CD8-positive, alpha-beta memory T cell (primary cell): ENCODE measurements at regions not wholly inside any gene's neighbourhood (a gene's known extent, or its start where the extent isn't known, plus 50 kb on each side); places are given as distances from the start of the nearest gene placed in this dataset.
"Not testable (repeated sequence)": the region's sequence is repeated elsewhere in the genome, so short reads cannot be mapped to it uniquely, and the experiment has no call there.

Experiments
- CTCF ChIA-PET: fragments of 350-600 bp; sonication (Branson Sonifier 250); formaldehyde crosslinking; loops from one replicate; lab custom pipeline; 2021; ENCODE audit warnings: antibody characterized with exemption; lab: Charles Lee
- POLR2A ChIA-PET: fragments of 350-600 bp; sonication (Branson Sonifier 250); formaldehyde crosslinking; loops from one replicate; lab custom pipeline; 2021; ENCODE audit warnings: antibody characterized with exemption; lab: Charles Lee
- DNase-seq, 5 donors: peaks; one replicate each; pipeline versions ENCODE4 v3.0.0 to v3.0.0-alpha.2; 2020 to 2022; ENCODE audit warnings: mixed read lengths in 1 of 5
- H3K27ac ChIP-seq: one replicate; pipeline ENCODE4 v1.7.0; 2013; ENCODE audit warnings: low read depth, mild to moderate bottlenecking, low read length, moderate library complexity
- H3K27me3 ChIP-seq: 2 replicates; pipeline ENCODE4 v1.7.0; 2013; ENCODE audit warnings: low read length, mild to moderate bottlenecking; ENCODE audit not compliant: insufficient read depth, poor library complexity, severe bottlenecking
- H3K36me3 ChIP-seq: 2 replicates; pipeline ENCODE4 v1.7.0; 2013; ENCODE audit warnings: mild to moderate bottlenecking, low read length, moderate library complexity; ENCODE audit not compliant: insufficient read depth
- H3K4me1 ChIP-seq: 2 replicates; pipeline ENCODE4 v1.7.0; 2013; ENCODE audit warnings: mild to moderate bottlenecking, low read length, moderate library complexity; ENCODE audit not compliant: insufficient read depth
- H3K4me3 ChIP-seq: 2 replicates; pipeline ENCODE4 v1.7.0; 2013; ENCODE audit warnings: mild to moderate bottlenecking, low read length
- H3K9me3 ChIP-seq: 2 replicates; pipeline ENCODE4 v1.7.0; 2013; ENCODE audit warnings: mild to moderate bottlenecking, low read length
- H3K27ac Mint-ChIP-seq, 8 donors: one replicate each; pipeline ENCODE4 v1.8.0; 2020 to 2021; ENCODE audit warnings: mixed read lengths in 8 of 8, mild to moderate bottlenecking in 6 of 8, inconsistent platforms in 3 of 8, moderate library complexity in 3 of 8
- H3K27me3 Mint-ChIP-seq, 2 donors: one replicate each; pipeline ENCODE4 v1.8.0; 2020 to 2021; ENCODE audit warnings: mixed read lengths in 2 of 2, mild to moderate bottlenecking in 1 of 2, moderate library complexity in 1 of 2
- H3K36me3 Mint-ChIP-seq, 3 donors: one replicate each; pipeline ENCODE4 v1.8.0; 2020 to 2021; ENCODE audit warnings: mixed read lengths in 3 of 3, inconsistent platforms in 1 of 3, mild to moderate bottlenecking in 1 of 3
- H3K4me1 Mint-ChIP-seq, 3 donors: one replicate each; pipeline ENCODE4 v1.8.0; 2020 to 2021; ENCODE audit warnings: mixed read lengths in 3 of 3, inconsistent platforms in 1 of 3, mild to moderate bottlenecking in 1 of 3
- H3K4me3 Mint-ChIP-seq, 7 donors: one replicate each; pipeline ENCODE4 v1.8.0; 2020 to 2021; ENCODE audit warnings: mixed read lengths in 7 of 7, mild to moderate bottlenecking in 6 of 7, moderate library complexity in 4 of 7, inconsistent platforms in 2 of 7
- H3K9me3 Mint-ChIP-seq, 5 donors: one replicate each; pipeline ENCODE4 v1.8.0; 2020 to 2022; ENCODE audit warnings: mixed read lengths in 5 of 5, mild to moderate bottlenecking in 3 of 5, moderate library complexity in 2 of 5, inconsistent platforms in 1 of 5

- no peaks in the 10 kb centered on the region for H3K36me3 ChIP-seq
- no peak overlapping the region for H3K4me3 ChIP-seq
- H3K27me3 Mint-ChIP-seq, result no peaks in the 10 kb centered on the region
- no peaks in the 10 kb centered on the region for H3K4me1 Mint-ChIP-seq
- no peak overlapping the region for H3K27ac ChIP-seq
- no peak for DNase-seq
- H3K27ac Mint-ChIP-seq, result no peak overlapping the region
- H3K9me3 Mint-ChIP-seq, result peaks cover 0 to 8% (median 2%) of the 10 kb centered on the region in 5 donors
- H3K27me3 ChIP-seq, result no peaks in the 10 kb centered on the region
- H3K4me3 Mint-ChIP-seq, result no peak overlapping the region
- H3K9me3 ChIP-seq, result no peaks in the 10 kb centered on the region
- H3K36me3 Mint-ChIP-seq, result no peaks in the 10 kb centered on the region
- ChIA-PET CTCF (no interaction called here), POLR2A (no interaction called here)
- H3K4me1 ChIP-seq, result no peaks in the 10 kb centered on the region
Measured at GRCh38 chr5:124962735-124963134, 216.3 kb upstream of the ZNF608 start.

- no peak for DNase-seq
- H3K9me3 ChIP-seq, result no peaks in the 10 kb centered on the region
- no peaks in the 10 kb centered on the region for H3K4me1 ChIP-seq
- Mint-ChIP-seq H3K9me3 (peaks cover 0 to 8% (median 2%) of the 10 kb centered on the region in 5 donors), H3K4me1 (no peaks in the 10 kb centered on the region), H3K27ac (peak overlapping the region in 1 of 8 donors; percentile 16), H3K27me3 (no peaks in the 10 kb centered on the region), H3K36me3 (no peaks in the 10 kb centered on the region), H3K4me3 (no peak overlapping the region)
- no peaks in the 10 kb centered on the region for H3K36me3 ChIP-seq
- no peak overlapping the region for H3K4me3 ChIP-seq
- H3K27me3 ChIP-seq, result no peaks in the 10 kb centered on the region
- H3K27ac ChIP-seq, result no peak overlapping the region
- CTCF ChIA-PET, result no interaction called here
- POLR2A ChIA-PET, result no interaction called here
Measured at GRCh38 chr5:124963236-124963919, 216.9 kb upstream of the ZNF608 start.

- POLR2A ChIA-PET, H3K27ac ChIP-seq, H3K27me3 Mint-ChIP-seq, H3K36me3 ChIP-seq, DNase-seq, H3K4me3 Mint-ChIP-seq, H3K4me1 ChIP-seq, H3K9me3 Mint-ChIP-seq, H3K36me3 Mint-ChIP-seq, H3K4me3 ChIP-seq, H3K27me3 ChIP-seq, H3K4me1 Mint-ChIP-seq, H3K9me3 ChIP-seq, H3K27ac Mint-ChIP-seq, CTCF ChIA-PET: not testable (repeated sequence)
Measured at GRCh38 chr5:124966741-124967140, 220.3 kb upstream of the ZNF608 start.

- H3K4me3 ChIP-seq, H3K4me3 Mint-ChIP-seq, H3K9me3 Mint-ChIP-seq, H3K4me1 ChIP-seq, H3K27me3 Mint-ChIP-seq, H3K27ac ChIP-seq, POLR2A ChIA-PET, H3K36me3 ChIP-seq, DNase-seq, H3K4me1 Mint-ChIP-seq, H3K36me3 Mint-ChIP-seq, H3K9me3 ChIP-seq, H3K27ac Mint-ChIP-seq, CTCF ChIA-PET, H3K27me3 ChIP-seq: not testable (repeated sequence)
Measured at GRCh38 chr5:124970381-124970780, 223.9 kb upstream of the ZNF608 start.

DNA sequence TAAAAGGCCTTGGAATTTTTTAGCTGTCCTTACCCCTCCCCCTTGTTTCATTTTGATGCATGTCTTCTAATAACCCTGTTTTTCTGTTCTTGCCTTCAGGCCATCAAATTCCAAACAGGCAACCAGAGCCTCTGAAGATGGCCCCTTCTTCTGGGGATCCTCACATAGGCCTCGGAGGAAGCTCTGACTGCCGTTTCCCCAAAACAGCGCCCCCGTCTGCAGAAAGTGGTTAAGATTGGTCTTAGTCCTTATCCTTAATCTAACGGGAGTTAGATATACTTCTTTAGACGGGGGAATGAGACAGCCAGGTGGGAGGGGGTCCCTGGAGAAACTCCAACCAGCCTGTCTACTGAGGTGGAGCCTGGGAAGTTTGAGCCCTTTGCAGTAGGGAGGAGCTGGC is 226.3 kb upstream of the ZNF608 start:
- Histone ChIP-seq H3K36me3 (no peaks in the 10 kb centered on the region), H3K27ac (no peak overlapping the region), H3K4me1 (no peaks in the 10 kb centered on the region), H3K9me3 (no peaks in the 10 kb centered on the region), H3K27me3 (no peaks in the 10 kb centered on the region), H3K4me3 (no peak overlapping the region)
- H3K36me3 Mint-ChIP-seq, result no peaks in the 10 kb centered on the region
- DNase-seq, result no peak
- ChIA-PET POLR2A (interaction anchor here (0.5 kb wide), 1 partner anchor 11 kb away, joined by 4 read pairs; no protein-coding TSS in a partner anchor), CTCF (no interaction called here)
- H3K27me3 Mint-ChIP-seq, result no peaks in the 10 kb centered on the region
- no peak overlapping the region for H3K4me3 Mint-ChIP-seq
- no peaks in the 10 kb centered on the region for H3K4me1 Mint-ChIP-seq
- H3K27ac Mint-ChIP-seq, result no peak overlapping the region
- H3K9me3 Mint-ChIP-seq, result peaks cover 0 to 12% (median 6%) of the 10 kb centered on the region in 5 donors

DNA sequence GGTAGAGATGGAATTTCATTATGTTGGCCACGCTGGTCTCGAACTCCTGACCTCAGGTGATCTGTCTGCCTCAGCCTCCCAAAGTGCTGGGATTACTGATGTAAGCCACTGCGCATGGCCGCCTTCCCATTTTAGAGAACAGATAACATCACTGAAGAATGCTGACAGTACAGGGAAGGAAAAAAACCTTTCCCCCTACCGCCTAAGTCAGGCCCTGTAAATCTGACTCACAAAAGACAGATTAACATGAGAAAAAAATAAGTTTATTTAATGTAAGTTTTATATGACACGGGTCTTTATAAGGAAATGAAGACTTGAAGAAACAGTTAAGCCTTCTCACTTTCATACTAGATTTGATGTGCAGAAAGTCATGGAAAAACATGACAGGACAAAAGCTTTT is 227.2 kb upstream of the ZNF608 start:
- H3K4me3 Mint-ChIP-seq, result no peak overlapping the region
- Histone ChIP-seq H3K9me3 (no peaks in the 10 kb centered on the region), H3K27me3 (no peaks in the 10 kb centered on the region), H3K36me3 (no peaks in the 10 kb centered on the region), H3K4me3 (no peak overlapping the region), H3K27ac (no peak overlapping the region), H3K4me1 (no peaks in the 10 kb centered on the region)
- peaks cover 0 to 12% (median 6%) of the 10 kb centered on the region in 5 donors for H3K9me3 Mint-ChIP-seq
- no peaks in the 10 kb centered on the region for H3K27me3 Mint-ChIP-seq
- no peaks in the 10 kb centered on the region for H3K4me1 Mint-ChIP-seq
- no peaks in the 10 kb centered on the region for H3K36me3 Mint-ChIP-seq
- DNase-seq, result no peak
- ChIA-PET CTCF (no interaction called here), POLR2A (no interaction called here)
- no peak overlapping the region for H3K27ac Mint-ChIP-seq

GRCh38 chr5:124976086-124976485 is 229.6 kb upstream of the ZNF608 start:
- Mint-ChIP-seq H3K4me1 (no peaks in the 10 kb centered on the region), H3K27me3 (no peaks in the 10 kb centered on the region), H3K9me3 (peaks cover 2 to 9% (median 5%) of the 10 kb centered on the region in 5 donors), H3K27ac (no peak overlapping the region), H3K36me3 (no peaks in the 10 kb centered on the region), H3K4me3 (no peak overlapping the region)
- CTCF ChIA-PET, result no interaction called here
- H3K4me1 ChIP-seq, result no peaks in the 10 kb centered on the region
- POLR2A ChIA-PET, result no interaction called here
- H3K27ac ChIP-seq, result no peak overlapping the region
- no peaks in the 10 kb centered on the region for H3K27me3 ChIP-seq
- H3K36me3 ChIP-seq, result no peaks in the 10 kb centered on the region
- H3K4me3 ChIP-seq, result no peak overlapping the region
- DNase-seq, result no peak
- H3K9me3 ChIP-seq, result no peaks in the 10 kb centered on the region

- H3K4me1 Mint-ChIP-seq, result no peaks in the 10 kb centered on the region
- H3K4me3 ChIP-seq, result no peak overlapping the region
- H3K9me3 ChIP-seq, result no peaks in the 10 kb centered on the region
- ChIA-PET CTCF (no interaction called here), POLR2A (no interaction called here)
- no peaks in the 10 kb centered on the region for H3K4me1 ChIP-seq
- H3K27ac Mint-ChIP-seq, result no peak overlapping the region
- H3K4me3 Mint-ChIP-seq, result no peak overlapping the region
- H3K36me3 ChIP-seq, result no peaks in the 10 kb centered on the region
- no peak for DNase-seq
- H3K9me3 Mint-ChIP-seq, result peaks cover 0 to 10% (median 2%) of the 10 kb centered on the region in 5 donors
- H3K27me3 ChIP-seq, result no peaks in the 10 kb centered on the region
- no peaks in the 10 kb centered on the region for H3K36me3 Mint-ChIP-seq
- no peaks in the 10 kb centered on the region for H3K27me3 Mint-ChIP-seq
- no peak overlapping the region for H3K27ac ChIP-seq
Measured at GRCh38 chr5:124979251-124979650, 232.8 kb upstream of the ZNF608 start.
